H1 (cell line): ENCODE measurements at regions not wholly inside any gene's neighbourhood (a gene's known extent, or its start where the extent isn't known, plus 50 kb on each side); places are given as distances from the start of the nearest gene placed in this dataset.

ENCODE experiments used
- CTCF ChIA-PET: fragments of 300-600 bp; sonication (Branson Sonifier 250); formaldehyde crosslinking; loops from one replicate; lab custom pipeline; 2021; ENCODE audit not compliant: partially characterized antibody; lab: Charles Lee
- POLR2A ChIA-PET: fragments of 300-600 bp; sonication (Branson Sonifier 250); formaldehyde crosslinking; loops from one replicate; lab custom pipeline; 2021; ENCODE audit warnings: inconsistent platforms; ENCODE audit not compliant: partially characterized antibody; lab: Charles Lee
- DNase-seq, 2 experiments: peaks; one replicate each; pipeline versions ENCODE4 v3.0.0 to v3.0.0-alpha.2; 2010 to 2022; ENCODE audit warnings: low spot score in 2 of 2, low read depth in 1 of 2, mixed read lengths in 1 of 2
- FAIRE-seq: peaks from 2 replicates; lab custom pipeline; 2011; peaks lifted over from hg19 to GRCh38; lab: Jason Lieb, UNC
- H2AFZ ChIP-seq: 2 replicates; pipeline ENCODE4 v1.8.1; 2012; ENCODE audit warnings: low read length, inconsistent platforms
- H2AK5ac ChIP-seq: 2 replicates; pipeline ENCODE4 v1.6.1; 2013; ENCODE audit warnings: low read depth, low read length
- H2BK120ac ChIP-seq: replicated peaks from 2 replicates; pipeline ENCODE3; 2013; ENCODE audit warnings: low read depth, low read length, inconsistent platforms
- H2BK12ac ChIP-seq: 2 replicates; pipeline ENCODE4 v1.6.1; 2013; ENCODE audit warnings: low read depth, low read length
- H2BK15ac ChIP-seq: 2 replicates; pipeline ENCODE4 v1.6.1; 2013; ENCODE audit warnings: low read length
- H2BK20ac ChIP-seq: 2 replicates; pipeline ENCODE4 v1.6.1; 2013; ENCODE audit warnings: low read length
- H2BK5ac ChIP-seq: 2 replicates; pipeline ENCODE4 v1.6.1; 2013; ENCODE audit warnings: low read depth, low read length
- H3K14ac ChIP-seq: 2 replicates; pipeline ENCODE4 v1.6.1; 2013; ENCODE audit warnings: inconsistent platforms; ENCODE audit not compliant: insufficient read length
- H3K18ac ChIP-seq: 2 replicates; pipeline ENCODE4 v1.6.1; 2013; ENCODE audit warnings: low read length; ENCODE audit errors: extremely low read depth
- H3K23ac ChIP-seq: 2 replicates; pipeline ENCODE4 v1.6.1; 2013; ENCODE audit warnings: inconsistent platforms; ENCODE audit not compliant: insufficient read length
- H3K23me2 ChIP-seq: 2 replicates; pipeline ENCODE4 v1.6.1; 2013; ENCODE audit warnings: low read depth, low read length
- H3K27ac ChIP-seq: 2 replicates; pipeline ENCODE4 v1.6.1; 2011; ENCODE audit warnings: low read depth, low read length, inconsistent platforms
- H3K27me3 ChIP-seq, 4 experiments: replicated peaks in 1 of 4; 1 replicate in 1 of 4; 2 replicates in 3 of 4; pipeline versions ENCODE4 v1.6.1 to v1.8.1; 2011 to 2013; ENCODE audit warnings: low read length in 3 of 4, mild to moderate bottlenecking in 3 of 4, inconsistent platforms in 2 of 4, mixed read lengths in 2 of 4, moderate library complexity in 1 of 4; ENCODE audit not compliant: control insufficient read depth in 3 of 4, insufficient read depth in 3 of 4; ENCODE audit errors: extremely low read depth in 1 of 4
- H3K36me3 ChIP-seq, 4 experiments: 2 replicates each; pipeline versions ENCODE4 v1.6.1 to v1.8.1; 2011 to 2013; ENCODE audit warnings: mild to moderate bottlenecking in 4 of 4, low read length in 3 of 4, moderate library complexity in 2 of 4, control low read depth in 1 of 4, inconsistent platforms in 1 of 4; ENCODE audit not compliant: insufficient read depth in 4 of 4, control insufficient read depth in 2 of 4
- H3K4ac ChIP-seq: replicated peaks from 2 replicates; pipeline ENCODE3; 2013; ENCODE audit warnings: low read length, low read depth, mixed read lengths, inconsistent platforms; ENCODE audit not compliant: insufficient read length
- H3K4me1 ChIP-seq, 4 experiments: replicated peaks in 1 of 4; 1 replicate in 1 of 4; 2 replicates in 3 of 4; pipeline versions ENCODE4 v1.6.1 to v1.8.1; 2011 to 2013; ENCODE audit warnings: low read length in 3 of 4, inconsistent platforms in 2 of 4, mixed read lengths in 1 of 4; ENCODE audit not compliant: insufficient read depth in 4 of 4, control insufficient read depth in 3 of 4
- H3K4me2 ChIP-seq, 2 experiments: 2 replicates each; pipeline versions ENCODE4 v1.6.1 to v1.8.1; 2011 to 2013; ENCODE audit warnings: low read depth in 2 of 2, low read length in 2 of 2, control low read depth in 1 of 2, inconsistent platforms in 1 of 2, mild to moderate bottlenecking in 1 of 2; ENCODE audit not compliant: insufficient read depth in 1 of 2
- H3K4me3 ChIP-seq, 4 experiments: fragments of 200-600, 300-600 bp in 1 of 4; sonication (generic), shearing (Covaris generic), sonication (Bioruptor Twin) in 1 of 4; 2 replicates each; pipeline versions ENCODE4 v1.5.1 to v1.8.1; 2011 to 2016; ENCODE audit warnings: low read length in 4 of 4, low read depth in 3 of 4, control low read depth in 2 of 4, inconsistent platforms in 2 of 4, mild to moderate bottlenecking in 2 of 4, mixed read lengths in 1 of 4, moderate library complexity in 1 of 4; ENCODE audit not compliant: insufficient read depth in 2 of 4; ENCODE audit errors: extremely low read depth in 1 of 4
- H3K56ac ChIP-seq: replicated peaks from 2 replicates; pipeline ENCODE3; 2013; ENCODE audit warnings: low read depth, mild to moderate bottlenecking, mixed read lengths, low read length, inconsistent platforms; ENCODE audit not compliant: insufficient read length
- H3K79me1 ChIP-seq: 2 replicates; pipeline ENCODE4 v1.6.1; 2013; ENCODE audit warnings: low read depth, low read length, control low read depth
- H3K79me2 ChIP-seq, 2 experiments: 2 replicates each; pipeline versions ENCODE4 v1.6.1 to v1.8.1; 2012 to 2013; ENCODE audit warnings: low read length in 2 of 2, mild to moderate bottlenecking in 2 of 2, inconsistent platforms in 1 of 2; ENCODE audit not compliant: insufficient read depth in 2 of 2, control insufficient read depth in 1 of 2
- H3K9ac ChIP-seq, 4 experiments: replicated peaks in 1 of 4; 1 replicate in 1 of 4; 2 replicates in 3 of 4; pipeline versions ENCODE4 v1.6.1 to v1.8.1; 2011 to 2013; ENCODE audit warnings: low read depth in 3 of 4, low read length in 3 of 4, control low read depth in 2 of 4, mild to moderate bottlenecking in 2 of 4, moderate library complexity in 2 of 4, inconsistent platforms in 1 of 4; ENCODE audit errors: extremely low read depth in 1 of 4
- H3K9me3 ChIP-seq, 2 experiments: 2 replicates each; pipeline versions ENCODE4 v1.6.1 to v1.8.1; 2012 to 2013; ENCODE audit warnings: mild to moderate bottlenecking in 2 of 2, moderate library complexity in 2 of 2, control low read depth in 1 of 2, inconsistent platforms in 1 of 2, low read depth in 1 of 2, low read length in 1 of 2, mixed read lengths in 1 of 2; ENCODE audit not compliant: insufficient read depth in 2 of 2
- H4K20me1 ChIP-seq, 2 experiments: replicated peaks in 1 of 2; 2 replicates each; pipeline versions ENCODE3 to v1.8.1; 2011 to 2013; ENCODE audit warnings: inconsistent platforms in 2 of 2, low read length in 2 of 2, mild to moderate bottlenecking in 1 of 2; ENCODE audit not compliant: insufficient read depth in 2 of 2, control insufficient read depth in 1 of 2
- H4K5ac ChIP-seq: 2 replicates; pipeline ENCODE4 v1.6.1; 2013; ENCODE audit warnings: low read length, low read depth, mixed read lengths, inconsistent platforms; ENCODE audit not compliant: insufficient read length
- H4K8ac ChIP-seq: 2 replicates; pipeline ENCODE4 v1.8.0; 2013; ENCODE audit warnings: mild to moderate bottlenecking, moderate library complexity, low read length, inconsistent platforms; ENCODE audit not compliant: insufficient read depth; ENCODE audit errors: extremely low read depth
- H4K91ac ChIP-seq: replicated peaks from 2 replicates; pipeline ENCODE3; 2013; ENCODE audit warnings: low read length, mixed read lengths, inconsistent platforms; ENCODE audit not compliant: insufficient read length
- SP1 ChIP-seq: IDR thresholded peaks from 2 replicates; pipeline ENCODE4 v1.6.1; 2011; ENCODE audit warnings: low read depth, low read length
- YY1 ChIP-seq: IDR thresholded peaks from 2 replicates; pipeline ENCODE4 v1.6.1; 2011; ENCODE audit warnings: low read depth, mild to moderate bottlenecking, low read length
- WGBS, 2 experiments: shearing (Covaris generic) in 1 of 2; methylation state at CpG; one replicate each; pipeline versions ENCODE4 v1.1.6 to v1.1.7; 2013 to 2015; ENCODE audit warnings: low lambda C conversion rate in 2 of 2, mixed read lengths in 2 of 2, inconsistent platforms in 1 of 2, low coverage in 1 of 2, missing lambda C conversion rate in 1 of 2; ENCODE audit not compliant: insufficient replicate concordance in 2 of 2, insufficient coverage in 1 of 2, insufficient read length in 1 of 2; ENCODE audit errors: extremely low coverage in 1 of 2, missing lambda C conversion rate in 1 of 2; 5-methylcytosine and 5-hydroxymethylcytosine counted together

GRCh38 chr3:10702961-10703740 is 112.9 kb upstream of the SLC6A11 start:
- no peak overlapping the region for H2BK12ac ChIP-seq
- H2AK5ac ChIP-seq = no peak overlapping the region
- H3K36me3 ChIP-seq = no peaks in the 10 kb centered on the region
- H3K27me3 ChIP-seq = peaks cover 8 to 32% (median 24%) of the 10 kb centered on the region in 4 experiments
- no peak overlapping the region for H4K91ac ChIP-seq
- H2BK5ac ChIP-seq = no peak overlapping the region
- H4K5ac ChIP-seq = no peak overlapping the region
- no peaks in the 10 kb centered on the region for H3K79me1 ChIP-seq
- DNase-seq (peak; percentile 38 to 91), FAIRE-seq (peak; percentile 82)
- peak overlapping the region; percentile 30 to 53 (median 32); a peak in 6 of 8 replicates for H3K4me3 ChIP-seq
- H3K4ac ChIP-seq = no peak overlapping the region
- H2AFZ ChIP-seq = peak overlapping the region; percentile 85; the same call in 1 of the 2 replicates
- H3K56ac ChIP-seq = no peak overlapping the region
- no peak overlapping the region for H3K18ac ChIP-seq
- H3K9ac ChIP-seq = peak overlapping the region in 1 of 4 experiments; percentile 52; a peak in 1 of 7 replicates
- no peaks in the 10 kb centered on the region for H3K79me2 ChIP-seq
- no peak overlapping the region for H3K23ac ChIP-seq
- peaks cover 2 to 6% (median 4%) of the 10 kb centered on the region in 4 experiments; a peak in 6 of 7 replicates for H3K4me1 ChIP-seq
- H4K20me1 ChIP-seq = peaks cover 2 to 4% of the 10 kb centered on the region in 2 experiments
- H3K9me3 ChIP-seq = no peaks in the 10 kb centered on the region
- TF ChIP-seq SP1 (peak; percentile 85; the same call in 1 of the 2 replicates), YY1 (no peak)
- H3K4me2 ChIP-seq = peak overlapping the region; percentile 68
- 32% methylated on average over 14 of the region's 14 CpGs; no CpG with 5 or more reads in 1 of the 2 experiments for WGBS, 2 experiments
- POLR2A ChIA-PET = interaction anchor here (1.0 kb wide), 1 partner anchor 363 kb away, joined by 3 read pairs; no protein-coding TSS in a partner anchor
- H4K8ac ChIP-seq = no peak overlapping the region
- no peak overlapping the region for H2BK15ac ChIP-seq
- H2BK20ac ChIP-seq = no peak overlapping the region
- H2BK120ac ChIP-seq = no peak overlapping the region
- CTCF ChIA-PET = interaction anchor here (0.6 to 1.9 kb wide), 13 partner anchors 13 to 359 kb away, joined by 3 to 13 read pairs (median 4); no protein-coding TSS in a partner anchor
- H3K14ac ChIP-seq = no peak overlapping the region
- H3K23me2 ChIP-seq = peaks cover 4% of the 10 kb centered on the region
- no peak overlapping the region for H3K27ac ChIP-seq
